ENCODE measurements at regions not wholly inside any gene's neighbourhood (a gene's known extent, or its start where the extent isn't known, plus 50 kb on each side); places are given as distances from the start of the nearest gene placed in this dataset.

DNA sequence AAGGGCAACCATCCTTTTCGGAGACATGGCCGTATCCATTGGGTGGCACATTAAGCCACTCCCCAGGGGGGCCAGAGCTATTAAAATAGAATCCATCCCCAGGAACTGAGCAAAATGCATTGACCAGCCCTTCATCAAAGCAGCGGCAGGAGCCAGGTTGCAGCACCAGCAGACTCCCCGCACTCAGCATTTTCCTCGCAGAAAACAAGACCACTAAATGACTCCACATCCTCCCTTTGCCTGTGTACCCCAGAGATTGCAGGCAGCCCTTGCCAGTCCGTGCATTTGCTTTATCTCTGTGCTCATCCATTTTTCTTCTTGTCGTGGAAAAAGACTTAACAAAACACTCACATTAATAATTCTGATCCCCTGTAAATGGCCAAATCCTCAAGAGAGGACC lies 144.4 kb upstream of the LARGE1 start:
- no peak overlapping the region for H2AK5ac ChIP-seq (ENCODE audit: low read length, severe bottlenecking)
- no peak overlapping the region for H3K4me3 ChIP-seq (ENCODE audit: insufficient read depth in 1 of 2, low read depth in 1 of 2, low read length in 2 of 2)
- H4K91ac ChIP-seq (ENCODE audit: low read length) = no peak overlapping the region
- no peak overlapping the region for H2BK120ac ChIP-seq (ENCODE audit: low read depth, low read length)
- H3K4ac ChIP-seq (ENCODE audit: low read depth in 1 of 2, low read length in 2 of 2) = no peak overlapping the region
- H2BK12ac ChIP-seq (ENCODE audit: low read length in 2 of 2) = no peak overlapping the region
- no peaks in the 10 kb centered on the region for H3K79me1 ChIP-seq (replicated peaks; ENCODE audit: low read length, poor library complexity, severe bottlenecking)
- no peaks in the 10 kb centered on the region for H3K4me1 ChIP-seq (ENCODE audit: control insufficient read depth, insufficient read depth, low read depth, low read length)
- no peak overlapping the region for H2BK5ac ChIP-seq (ENCODE audit: low read depth, low read length, poor library complexity, severe bottlenecking)
- no peak overlapping the region for H4K8ac ChIP-seq (ENCODE audit: low read length)
- 80% methylated on average over 7 of the region's 7 CpGs for WGBS
- H2AFZ ChIP-seq (ENCODE audit: low read depth, low read length) = no peak overlapping the region
- no peaks in the 10 kb centered on the region for H3K27me3 ChIP-seq (ENCODE audit: control insufficient read depth in 1 of 2, insufficient read depth in 1 of 2, low read length in 2 of 2)
- no peak overlapping the region for H3K18ac ChIP-seq (ENCODE audit: low read depth in 1 of 2, low read length in 2 of 2)
- H3K4me2 ChIP-seq (ENCODE audit: low read length, poor library complexity, severe bottlenecking) = no peak overlapping the region
- peaks cover 5% of the 10 kb centered on the region for H3K9me3 ChIP-seq (ENCODE audit: control insufficient read depth, low read length)
- no peak overlapping the region for H3K27ac ChIP-seq (ENCODE audit: low read length, poor library complexity, severe bottlenecking)
- no peak overlapping the region for H2BK15ac ChIP-seq (ENCODE audit: low read depth, poor library complexity, severe bottlenecking)
- H3K9ac ChIP-seq (ENCODE audit: low read length) = no peak overlapping the region
- no peak overlapping the region for H3K14ac ChIP-seq (ENCODE audit: low read length in 2 of 2)
- H3K23ac ChIP-seq (ENCODE audit: low read length in 2 of 2) = no peak overlapping the region
- H3K36me3 ChIP-seq (ENCODE audit: control insufficient read depth in 1 of 2, insufficient read depth in 2 of 2, low read depth in 1 of 2, low read length in 2 of 2) = no peaks in the 10 kb centered on the region
- no peak for DNase-seq

GRCh38 chr22:34067031-34067430 lies 146.8 kb upstream of the LARGE1 start:
- Histone ChIP-seq H3K79me1 (replicated peaks; ENCODE audit: low read length, poor library complexity, severe bottlenecking) (no peaks in the 10 kb centered on the region), H2BK12ac (ENCODE audit: low read length in 2 of 2) (no peak overlapping the region), H3K27ac (ENCODE audit: low read length, poor library complexity, severe bottlenecking) (no peak overlapping the region), H2BK15ac (ENCODE audit: low read depth, poor library complexity, severe bottlenecking) (no peak overlapping the region), H4K91ac (ENCODE audit: low read length) (no peak overlapping the region), H4K8ac (ENCODE audit: low read length) (no peak overlapping the region), H2BK120ac (ENCODE audit: low read depth, low read length) (no peak overlapping the region), H3K9ac (ENCODE audit: low read length) (no peak overlapping the region), H3K36me3 (ENCODE audit: control insufficient read depth in 1 of 2, insufficient read depth in 2 of 2, low read depth in 1 of 2, low read length in 2 of 2) (no peaks in the 10 kb centered on the region), H2BK5ac (ENCODE audit: low read depth, low read length, poor library complexity, severe bottlenecking) (no peak overlapping the region), H2AFZ (ENCODE audit: low read depth, low read length) (no peak overlapping the region), H3K4ac (ENCODE audit: low read depth in 1 of 2, low read length in 2 of 2) (no peak overlapping the region), H3K18ac (ENCODE audit: low read depth in 1 of 2, low read length in 2 of 2) (no peak overlapping the region), H3K23ac (ENCODE audit: low read length in 2 of 2) (no peak overlapping the region), H3K4me1 (ENCODE audit: control insufficient read depth, insufficient read depth, low read depth, low read length) (no peaks in the 10 kb centered on the region), H3K14ac (ENCODE audit: low read length in 2 of 2) (no peak overlapping the region), H3K4me2 (ENCODE audit: low read length, poor library complexity, severe bottlenecking) (no peak overlapping the region), H3K27me3 (ENCODE audit: control insufficient read depth in 1 of 2, insufficient read depth in 1 of 2, low read length in 2 of 2) (no peaks in the 10 kb centered on the region), H2AK5ac (ENCODE audit: low read length, severe bottlenecking) (no peak overlapping the region), H3K9me3 (ENCODE audit: control insufficient read depth, low read length) (no peaks in the 10 kb centered on the region), H3K4me3 (ENCODE audit: insufficient read depth in 1 of 2, low read depth in 1 of 2, low read length in 2 of 2) (no peak overlapping the region)
- DNase-seq = no peak
- WGBS = 71% methylated on average over 7 of the region's 7 CpGs

GRCh38 chr22:34068001-34068400 lies 147.7 kb upstream of the LARGE1 start:
- H3K4me3 ChIP-seq (ENCODE audit: insufficient read depth in 1 of 2, low read depth in 1 of 2, low read length in 2 of 2) = no peak overlapping the region
- WGBS = 71% methylated on average over 2 of the region's 2 CpGs

DNA sequence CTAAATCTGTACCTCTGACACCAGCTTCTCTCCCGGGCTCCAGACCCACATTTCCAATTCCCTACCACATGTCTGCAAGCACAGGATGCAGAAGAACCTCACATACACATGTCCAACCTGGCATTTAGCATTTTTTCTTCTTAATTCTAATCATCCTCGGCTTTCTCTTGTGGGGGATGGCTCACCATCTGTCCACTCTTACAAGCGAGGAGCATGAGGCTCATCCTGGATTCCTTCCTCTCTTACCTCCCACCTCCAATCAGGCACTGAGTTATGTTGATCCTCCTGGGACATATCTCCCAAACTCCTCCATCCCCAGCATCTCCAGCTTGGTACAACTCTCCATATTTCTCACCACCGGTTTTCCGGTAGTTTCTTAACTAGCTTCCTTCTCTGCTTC lies 149.8 kb upstream of the LARGE1 start:
- Histone ChIP-seq H3K14ac (ENCODE audit: low read length in 2 of 2) (no peak overlapping the region), H2AFZ (ENCODE audit: low read depth, low read length) (no peak overlapping the region), H2BK5ac (ENCODE audit: low read depth, low read length, poor library complexity, severe bottlenecking) (no peak overlapping the region), H3K9ac (ENCODE audit: low read length) (no peak overlapping the region), H3K23ac (ENCODE audit: low read length in 2 of 2) (no peak overlapping the region), H3K4me3 (ENCODE audit: insufficient read depth in 1 of 2, low read depth in 1 of 2, low read length in 2 of 2) (no peak overlapping the region), H3K4me1 (ENCODE audit: control insufficient read depth, insufficient read depth, low read depth, low read length) (no peaks in the 10 kb centered on the region), H2BK15ac (ENCODE audit: low read depth, poor library complexity, severe bottlenecking) (no peak overlapping the region), H4K8ac (ENCODE audit: low read length) (no peak overlapping the region), H3K27ac (ENCODE audit: low read length, poor library complexity, severe bottlenecking) (no peak overlapping the region), H3K18ac (ENCODE audit: low read depth in 1 of 2, low read length in 2 of 2) (no peak overlapping the region), H3K4me2 (ENCODE audit: low read length, poor library complexity, severe bottlenecking) (no peak overlapping the region), H2BK12ac (ENCODE audit: low read length in 2 of 2) (no peak overlapping the region), H3K9me3 (ENCODE audit: control insufficient read depth, low read length) (no peaks in the 10 kb centered on the region), H3K4ac (ENCODE audit: low read depth in 1 of 2, low read length in 2 of 2) (no peak overlapping the region), H3K79me1 (replicated peaks; ENCODE audit: low read length, poor library complexity, severe bottlenecking) (no peaks in the 10 kb centered on the region), H3K36me3 (ENCODE audit: control insufficient read depth in 1 of 2, insufficient read depth in 2 of 2, low read depth in 1 of 2, low read length in 2 of 2) (no peaks in the 10 kb centered on the region), H4K91ac (ENCODE audit: low read length) (no peak overlapping the region), H2AK5ac (ENCODE audit: low read length, severe bottlenecking) (no peak overlapping the region), H2BK120ac (ENCODE audit: low read depth, low read length) (no peak overlapping the region), H3K27me3 (ENCODE audit: control insufficient read depth in 1 of 2, insufficient read depth in 1 of 2, low read length in 2 of 2) (no peaks in the 10 kb centered on the region)
- no peak for DNase-seq
- 74% methylated on average over 5 of the region's 5 CpGs for whole genome bisulfite sequencing

More at GRCh38 chr22:34068001-34068400, 147.7 kb upstream of the LARGE1 start:
- H3K18ac ChIP-seq (ENCODE audit: low read depth in 1 of 2, low read length in 2 of 2) = no peak overlapping the region
- no peaks in the 10 kb centered on the region for H3K79me1 ChIP-seq (replicated peaks; ENCODE audit: low read length, poor library complexity, severe bottlenecking)
- H3K27ac ChIP-seq (ENCODE audit: low read length, poor library complexity, severe bottlenecking) = no peak overlapping the region
- no peak overlapping the region for H2AFZ ChIP-seq (ENCODE audit: low read depth, low read length)
- H2AK5ac ChIP-seq (ENCODE audit: low read length, severe bottlenecking) = no peak overlapping the region
- no peaks in the 10 kb centered on the region for H3K27me3 ChIP-seq (ENCODE audit: control insufficient read depth in 1 of 2, insufficient read depth in 1 of 2, low read length in 2 of 2)
- H2BK12ac ChIP-seq (ENCODE audit: low read length in 2 of 2) = no peak overlapping the region
- no peak overlapping the region for H3K9ac ChIP-seq (ENCODE audit: low read length)
- no peak overlapping the region for H4K91ac ChIP-seq (ENCODE audit: low read length)
- no peaks in the 10 kb centered on the region for H3K9me3 ChIP-seq (ENCODE audit: control insufficient read depth, low read length)
- H2BK5ac ChIP-seq (ENCODE audit: low read depth, low read length, poor library complexity, severe bottlenecking) = no peak overlapping the region
- no peak overlapping the region for H2BK120ac ChIP-seq (ENCODE audit: low read depth, low read length)
- H4K8ac ChIP-seq (ENCODE audit: low read length) = no peak overlapping the region
- no peaks in the 10 kb centered on the region for H3K4me1 ChIP-seq (ENCODE audit: control insufficient read depth, insufficient read depth, low read depth, low read length)
- H2BK15ac ChIP-seq (ENCODE audit: low read depth, poor library complexity, severe bottlenecking) = no peak overlapping the region
- no peak overlapping the region for H3K4me2 ChIP-seq (ENCODE audit: low read length, poor library complexity, severe bottlenecking)
- H3K14ac ChIP-seq (ENCODE audit: low read length in 2 of 2) = no peak overlapping the region
- no peak overlapping the region for H3K23ac ChIP-seq (ENCODE audit: low read length in 2 of 2)
- no peaks in the 10 kb centered on the region for H3K36me3 ChIP-seq (ENCODE audit: control insufficient read depth in 1 of 2, insufficient read depth in 2 of 2, low read depth in 1 of 2, low read length in 2 of 2)
- no peak overlapping the region for H3K4ac ChIP-seq (ENCODE audit: low read depth in 1 of 2, low read length in 2 of 2)
- no peak for DNase-seq

All from mesenchymal stem cell (in vitro differentiated cells and primary cell).